MCF 10A (cell line): ENCODE measurements at regions not wholly inside any gene's neighbourhood (a gene's known extent, or its start where the extent isn't known, plus 50 kb on each side); places are given as distances from the start of the nearest gene placed in this dataset.

Source experiments
- BruUV-seq: library from RNA; stranded (reverse); fragments of 400-500 nt; replicated peaks from 2 replicates; lab custom pipeline; 2021; lab: Mats Ljungman, UMichigan
- CTCF ChIA-PET: fragments of 300-600 bp; sonication (Branson Sonifier 250); formaldehyde crosslinking; extraction: SDS; loops from one replicate; lab custom pipeline; 2021; ENCODE audit warnings: antibody characterized with exemption, inconsistent platforms; lab: Yijun Ruan, JAX
- POLR2A ChIA-PET: fragments of 300-600, 350-650 bp; sonication (Branson Sonifier 250); formaldehyde crosslinking; extraction: SDS; loops from one replicate; lab custom pipeline; 2020; ENCODE audit warnings: antibody characterized with exemption, inconsistent platforms; lab: Yijun Ruan, JAX
- DNase-seq: peaks from one replicate; pipeline ENCODE4 v3.0.0-alpha.2; 2018; ENCODE audit not compliant: unreplicated experiment
- H3K27ac Mint-ChIP-seq: one replicate; pipeline ENCODE4 v1.8.0; 2022; ENCODE audit warnings: mild to moderate bottlenecking, low read depth, mixed read lengths; ENCODE audit not compliant: unreplicated experiment
- H3K27me3 Mint-ChIP-seq: one replicate; pipeline ENCODE4 v1.8.0; 2022; ENCODE audit warnings: mixed read lengths; ENCODE audit not compliant: insufficient read depth, unreplicated experiment
- H3K36me3 Mint-ChIP-seq: one replicate; pipeline ENCODE4 v1.8.0; 2022; ENCODE audit warnings: mild to moderate bottlenecking, moderate library complexity, mixed read lengths; ENCODE audit not compliant: insufficient read depth, unreplicated experiment
- H3K4me1 Mint-ChIP-seq: one replicate; pipeline ENCODE4 v1.8.0; 2022; ENCODE audit warnings: mixed read lengths; ENCODE audit not compliant: insufficient read depth, unreplicated experiment
- H3K4me3 Mint-ChIP-seq: one replicate; pipeline ENCODE4 v1.8.0; 2022; ENCODE audit warnings: mild to moderate bottlenecking, moderate library complexity, mixed read lengths; ENCODE audit not compliant: unreplicated experiment
- H3K9me3 Mint-ChIP-seq: one replicate; pipeline ENCODE4 v1.8.0; 2022; ENCODE audit warnings: mixed read lengths; ENCODE audit not compliant: unreplicated experiment
- CTCF ChIP-seq: fragments of 200-600 bp; IDR thresholded peaks from one replicate; pipeline ENCODE4 v1.8.0; 2022; ENCODE audit warnings: antibody characterized with exemption, mild to moderate bottlenecking; ENCODE audit not compliant: unreplicated experiment
- intact Hi-C: fragments of 100-400 bp; cut with micrococcal nuclease; formaldehyde crosslinking; loops from 2 replicates; pipeline ENCODE4 v1.14.1; 2022

- Mint-ChIP-seq H3K27ac (no peak overlapping the region), H3K36me3 (no peaks in the 10 kb centered on the region), H3K27me3 (no peaks in the 10 kb centered on the region), H3K9me3 (peaks cover 34% of the 10 kb centered on the region), H3K4me1 (no peaks in the 10 kb centered on the region), H3K4me3 (no peak overlapping the region)
- intact Hi-C loops = no loop called here
- no peak for DNase-seq
- no peak for TF ChIP-seq CTCF
- POLR2A ChIA-PET = no interaction called here
- no TSS peak for BruUV-seq
- CTCF ChIA-PET = no interaction called here
Observed at GRCh38 chr12:24519759-24520158, 429.1 kb downstream of the BCAT1 start.

GRCh38 chr12:24517000-24517399 is 431.9 kb downstream of the BCAT1 start:
- Mint-ChIP-seq H3K4me1 (no peaks in the 10 kb centered on the region), H3K36me3 (no peaks in the 10 kb centered on the region), H3K9me3 (peaks cover 18% of the 10 kb centered on the region), H3K27ac (no peak overlapping the region), H3K27me3 (no peaks in the 10 kb centered on the region), H3K4me3 (no peak overlapping the region)
- TF ChIP-seq CTCF = no peak
- intact Hi-C loops = no loop called here
- BruUV-seq = no TSS peak
- CTCF ChIA-PET = interaction anchor here (1.0 kb wide), 1 partner anchor 54 kb away, joined by 4 read pairs; no protein-coding TSS in a partner anchor
- POLR2A ChIA-PET = interaction anchor here (0.9 kb wide), 1 partner anchor 18 kb away, joined by 3 read pairs; no protein-coding TSS in a partner anchor
- DNase-seq = no peak

- no peak for DNase-seq
- TF ChIP-seq CTCF = no peak
- no peak overlapping the region for H3K27ac Mint-ChIP-seq
- POLR2A ChIA-PET = no interaction called here
- H3K9me3 Mint-ChIP-seq = no peaks in the 10 kb centered on the region
- no peaks in the 10 kb centered on the region for H3K27me3 Mint-ChIP-seq
- BruUV-seq = no TSS peak
- H3K36me3 Mint-ChIP-seq = peaks cover 7% of the 10 kb centered on the region
- H3K4me1 Mint-ChIP-seq = no peaks in the 10 kb centered on the region
- CTCF ChIA-PET = no interaction called here
- no peak overlapping the region for H3K4me3 Mint-ChIP-seq
- intact Hi-C loops = no loop called here
Observed at GRCh38 chr12:24510581-24511125, 438.2 kb downstream of the BCAT1 start.

- Mint-ChIP-seq H3K27me3 (no peaks in the 10 kb centered on the region), H3K4me3 (no peak overlapping the region), H3K36me3 (peaks cover 7% of the 10 kb centered on the region), H3K27ac (no peak overlapping the region), H3K4me1 (no peaks in the 10 kb centered on the region), H3K9me3 (no peaks in the 10 kb centered on the region)
- ChIA-PET POLR2A (no interaction called here), CTCF (no interaction called here)
- intact Hi-C loops = no loop called here
- TF ChIP-seq CTCF = no peak
- DNase-seq = peak; percentile 11
- BruUV-seq = no TSS peak
Observed at GRCh38 chr12:24507827-24508226, 441.1 kb downstream of the BCAT1 start.
